ENCODE measurements at regions not wholly inside any gene's neighbourhood (a gene's known extent, or its start where the extent isn't known, plus 50 kb on each side); places are given as distances from the start of the nearest gene placed in this dataset.

DNA sequence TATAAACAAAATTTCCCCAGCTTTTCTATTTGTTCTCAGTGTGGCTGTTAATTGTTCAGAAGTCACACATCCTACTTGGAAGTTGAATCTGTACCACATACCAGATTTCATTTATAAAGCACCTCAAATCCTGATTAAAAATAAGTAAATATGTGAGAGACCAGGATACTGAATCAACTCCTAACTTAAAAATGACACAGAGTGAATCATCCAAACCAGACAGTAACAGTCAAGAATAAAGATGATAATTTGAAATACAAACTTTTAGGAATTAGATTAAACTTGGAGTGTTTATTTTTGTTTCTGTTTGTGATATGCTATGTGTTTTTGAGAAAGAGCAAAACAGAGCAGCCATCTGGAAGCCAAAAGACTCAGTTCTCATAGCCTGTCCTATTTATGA, 633.2 kb upstream of the RORB start:
- TF ChIP-seq CTCF (IDR thresholded peaks at IDR 0.05; ENCODE audit: insufficient read depth, low read length, poor library complexity, severe bottlenecking) (no peak), EZH2phosphoT487 (conservative IDR thresholded peaks at IDR 0.05; ENCODE audit: low read length) (no peak)

All from SU-DHL-6 (cell line).